ENCODE measurements at regions not wholly inside any gene's neighbourhood (a gene's known extent, or its start where the extent isn't known, plus 50 kb on each side); places are given as distances from the start of the nearest gene placed in this dataset.

- no peak for TF ChIP-seq CTCF (IDR thresholded peaks at IDR 0.05; ENCODE audit: low read depth, low read length)
- no peak for DNase-seq (ENCODE audit: extremely low read depth, low read depth)
Measured at GRCh38 chr7:145692237-145692950, 424.2 kb upstream of the CNTNAP2 start.

GRCh38 chr7:145691377-145691914 is 425.2 kb upstream of the CNTNAP2 start:
- no peak for TF ChIP-seq CTCF (IDR thresholded peaks at IDR 0.05; ENCODE audit: low read depth, low read length)
- DNase-seq (ENCODE audit: extremely low read depth, low read depth) = no peak

DNA sequence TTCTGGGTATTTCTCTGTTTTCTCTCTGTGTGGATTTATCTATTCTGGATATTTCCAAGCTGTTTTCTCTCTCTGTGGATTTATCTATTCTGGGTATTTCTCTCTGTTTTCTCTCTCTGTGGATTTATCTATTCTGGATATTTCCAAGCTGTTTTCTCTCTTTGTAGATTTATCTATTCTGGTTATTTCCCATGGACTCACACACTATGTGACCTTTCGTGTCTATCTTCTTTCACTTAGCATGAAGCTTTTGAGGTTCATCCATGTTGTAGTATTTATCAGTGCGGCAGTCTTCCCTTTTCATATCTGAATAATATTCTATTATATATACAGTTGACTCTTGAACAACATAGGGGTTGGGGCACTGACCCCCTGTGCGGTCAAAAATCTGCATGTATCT is 435.0 kb upstream of the CNTNAP2 start:
- no peak for DNase-seq (ENCODE audit: extremely low read depth, low read depth)
- TF ChIP-seq CTCF (IDR thresholded peaks at IDR 0.05; ENCODE audit: low read depth, low read length) = no peak

DNA sequence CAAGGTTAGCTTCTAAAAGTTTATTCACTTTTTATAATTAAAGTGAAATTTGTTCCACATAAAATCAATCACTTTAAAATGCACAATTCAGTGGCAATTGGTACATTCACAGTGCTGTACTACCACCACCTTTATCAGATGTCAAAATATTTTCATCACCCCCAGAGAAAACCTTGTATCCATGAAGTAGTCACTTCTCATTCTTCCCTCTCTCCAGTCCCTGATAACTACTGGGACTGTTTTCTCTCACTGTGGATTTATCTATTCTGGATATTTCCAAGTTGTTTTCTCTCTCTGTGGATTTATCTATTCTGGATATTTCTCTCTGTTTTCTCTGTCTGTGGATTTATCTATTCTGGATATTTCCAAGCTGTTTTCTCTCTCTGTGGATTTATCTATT is 435.4 kb upstream of the CNTNAP2 start:
- no peak for DNase-seq (ENCODE audit: extremely low read depth, low read depth)
- no peak for TF ChIP-seq CTCF (IDR thresholded peaks at IDR 0.05; ENCODE audit: low read depth, low read length)

DNA sequence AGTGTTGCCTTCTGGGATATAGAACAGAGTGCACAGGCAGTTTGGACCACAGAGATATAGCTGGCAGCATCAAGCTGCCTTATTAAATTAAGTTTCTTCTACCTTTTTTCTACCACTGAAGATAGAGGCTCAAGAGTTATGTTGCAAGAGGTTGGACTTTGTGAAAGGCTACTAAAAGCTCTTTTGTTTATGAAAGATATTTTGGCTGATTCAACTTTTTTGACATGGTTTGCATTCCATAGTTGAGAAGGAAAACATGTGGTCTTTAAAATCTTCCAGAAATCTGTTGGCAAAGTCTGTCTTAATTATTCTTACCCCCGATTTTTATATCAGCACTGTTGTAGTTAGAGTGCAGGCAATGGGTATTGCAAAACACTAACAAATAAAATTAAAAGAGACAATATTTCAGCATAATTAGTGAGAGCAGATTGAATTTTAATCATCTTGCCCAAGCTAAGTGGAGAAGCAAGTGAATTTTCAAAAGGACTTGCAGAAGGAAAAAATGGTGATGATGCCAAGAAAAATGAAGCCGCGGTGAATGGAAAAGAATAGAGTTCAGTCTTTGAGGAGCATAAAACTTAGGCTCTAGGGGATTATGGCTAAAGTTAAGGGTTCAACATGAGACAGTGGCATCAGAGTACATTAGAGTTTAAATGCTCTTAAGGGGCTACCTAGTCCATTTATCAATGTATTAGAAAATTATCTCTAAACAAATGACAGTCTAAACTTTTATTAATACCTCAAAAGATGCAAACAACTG is 450.9 kb upstream of the CNTNAP2 start:
- no peak for DNase-seq (ENCODE audit: extremely low read depth, low read depth)
- no peak for TF ChIP-seq CTCF (IDR thresholded peaks at IDR 0.05; ENCODE audit: low read depth, low read length)

DNA sequence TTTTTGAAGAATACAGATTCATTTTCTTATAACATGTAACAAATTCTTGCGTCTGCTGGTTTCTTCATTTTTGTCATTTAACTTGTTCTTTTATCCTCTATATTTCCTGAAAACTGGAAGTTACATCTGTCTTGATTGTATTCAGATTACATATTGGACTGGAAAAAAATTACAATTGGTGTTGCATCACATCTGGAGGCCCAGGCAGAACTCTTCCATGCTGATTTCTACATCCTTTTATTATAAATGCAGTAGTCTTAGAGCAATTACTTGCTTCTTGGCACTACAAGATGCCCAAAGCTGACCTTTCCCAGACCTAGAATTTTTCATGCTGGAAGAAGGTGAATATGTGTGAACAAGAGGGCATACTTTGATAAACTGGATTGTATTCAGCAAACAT is 460.9 kb upstream of the CNTNAP2 start:
- TF ChIP-seq CTCF (IDR thresholded peaks at IDR 0.05; ENCODE audit: low read depth, low read length) = no peak
- DNase-seq (ENCODE audit: extremely low read depth, low read depth) = no peak

- no peak for DNase-seq (ENCODE audit: extremely low read depth, low read depth)
- no peak for TF ChIP-seq CTCF (IDR thresholded peaks at IDR 0.05; ENCODE audit: low read depth, low read length)
Measured at GRCh38 chr7:145645135-145645515, 471.5 kb upstream of the CNTNAP2 start.

Data from AG09319 (cell line).